ENCODE measurements at regions not wholly inside any gene's neighbourhood (a gene's known extent, or its start where the extent isn't known, plus 50 kb on each side); places are given as distances from the start of the nearest gene placed in this dataset.

- H3K79me2 ChIP-seq (ENCODE audit: control insufficient read depth, low read length) = no peaks in the 10 kb centered on the region
- H3K9me3 ChIP-seq (ENCODE audit: control insufficient read depth, insufficient read depth, low read length) = no peaks in the 10 kb centered on the region
- no peak overlapping the region for H3K4me3 ChIP-seq (ENCODE audit: low read length)
- no peaks in the 10 kb centered on the region for H3K9me2 ChIP-seq (replicated peaks; ENCODE audit: control insufficient read depth, low read length)
- no peaks in the 10 kb centered on the region for H3F3A ChIP-seq (ENCODE audit: control insufficient read depth, insufficient read depth)
- no peaks in the 10 kb centered on the region for H4K20me1 ChIP-seq (ENCODE audit: control insufficient read depth, insufficient read depth, low read depth, low read length)
- H3K4me2 ChIP-seq (ENCODE audit: low read length) = no peak overlapping the region
- TF ChIP-seq EZH2phosphoT487 (IDR thresholded peaks at IDR 0.05; ENCODE audit: borderline replicate concordance, low read length) = no peak
- TF ChIP-seq, protein P1, sequence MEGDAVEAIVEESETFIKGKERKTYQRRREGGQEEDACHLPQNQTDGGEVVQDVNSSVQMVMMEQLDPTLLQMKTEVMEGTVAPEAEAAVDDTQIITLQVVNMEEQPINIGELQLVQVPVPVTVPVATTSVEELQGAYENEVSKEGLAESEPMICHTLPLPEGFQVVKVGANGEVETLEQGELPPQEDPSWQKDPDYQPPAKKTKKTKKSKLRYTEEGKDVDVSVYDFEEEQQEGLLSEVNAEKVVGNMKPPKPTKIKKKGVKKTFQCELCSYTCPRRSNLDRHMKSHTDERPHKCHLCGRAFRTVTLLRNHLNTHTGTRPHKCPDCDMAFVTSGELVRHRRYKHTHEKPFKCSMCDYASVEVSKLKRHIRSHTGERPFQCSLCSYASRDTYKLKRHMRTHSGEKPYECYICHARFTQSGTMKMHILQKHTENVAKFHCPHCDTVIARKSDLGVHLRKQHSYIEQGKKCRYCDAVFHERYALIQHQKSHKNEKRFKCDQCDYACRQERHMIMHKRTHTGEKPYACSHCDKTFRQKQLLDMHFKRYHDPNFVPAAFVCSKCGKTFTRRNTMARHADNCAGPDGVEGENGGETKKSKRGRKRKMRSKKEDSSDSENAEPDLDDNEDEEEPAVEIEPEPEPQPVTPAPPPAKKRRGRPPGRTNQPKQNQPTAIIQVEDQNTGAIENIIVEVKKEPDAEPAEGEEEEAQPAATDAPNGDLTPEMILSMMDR (IDR thresholded peaks at IDR 0.05; ENCODE audit: low read depth, low read length, poor library complexity, severe bottlenecking) = no peak
- H3K4me1 ChIP-seq (ENCODE audit: control insufficient read depth, low read length) = no peaks in the 10 kb centered on the region
- H3K27me3 ChIP-seq (ENCODE audit: control insufficient read depth, low read length) = no peaks in the 10 kb centered on the region
- no peak overlapping the region for H3K27ac ChIP-seq (ENCODE audit: low read depth, low read length)
- no peaks in the 10 kb centered on the region for H3K36me3 ChIP-seq (ENCODE audit: control insufficient read depth, low read length)
These were observed 756.7 kb upstream of the SLIT2 start for GRCh38 chr4:19494961-19495360.

- Histone ChIP-seq H3K4me3 (ENCODE audit: low read length) (no peak overlapping the region), H3K36me3 (ENCODE audit: control insufficient read depth, low read length) (no peaks in the 10 kb centered on the region), H3K27ac (ENCODE audit: low read depth, low read length) (no peak overlapping the region), H4K20me1 (ENCODE audit: control insufficient read depth, insufficient read depth, low read depth, low read length) (no peaks in the 10 kb centered on the region), H3F3A (ENCODE audit: control insufficient read depth, insufficient read depth) (no peaks in the 10 kb centered on the region), H3K27me3 (ENCODE audit: control insufficient read depth, low read length) (no peaks in the 10 kb centered on the region), H3K9me3 (ENCODE audit: control insufficient read depth, insufficient read depth, low read length) (no peaks in the 10 kb centered on the region), H3K9me2 (replicated peaks; ENCODE audit: control insufficient read depth, low read length) (no peaks in the 10 kb centered on the region), H3K4me1 (ENCODE audit: control insufficient read depth, low read length) (no peaks in the 10 kb centered on the region), H3K79me2 (ENCODE audit: control insufficient read depth, low read length) (no peaks in the 10 kb centered on the region), H3K4me2 (ENCODE audit: low read length) (no peak overlapping the region)
- no peak for TF ChIP-seq EZH2phosphoT487 (IDR thresholded peaks at IDR 0.05; ENCODE audit: borderline replicate concordance, low read length)
- TF ChIP-seq, protein P1 (IDR thresholded peaks at IDR 0.05; ENCODE audit: low read depth, low read length, poor library complexity, severe bottlenecking) = no peak
These were observed 759.1 kb upstream of the SLIT2 start for GRCh38 chr4:19492606-19493005.

GRCh38 chr4:19486400-19486799 lies 765.3 kb upstream of the SLIT2 start:
- Histone ChIP-seq H3K79me2 (ENCODE audit: control insufficient read depth, low read length) (no peaks in the 10 kb centered on the region), H3K27me3 (ENCODE audit: control insufficient read depth, low read length) (no peaks in the 10 kb centered on the region), H3K36me3 (ENCODE audit: control insufficient read depth, low read length) (no peaks in the 10 kb centered on the region), H3F3A (ENCODE audit: control insufficient read depth, insufficient read depth) (no peaks in the 10 kb centered on the region), H3K4me1 (ENCODE audit: control insufficient read depth, low read length) (no peaks in the 10 kb centered on the region), H3K9me2 (replicated peaks; ENCODE audit: control insufficient read depth, low read length) (no peaks in the 10 kb centered on the region), H3K9me3 (ENCODE audit: control insufficient read depth, insufficient read depth, low read length) (no peaks in the 10 kb centered on the region), H4K20me1 (ENCODE audit: control insufficient read depth, insufficient read depth, low read depth, low read length) (no peaks in the 10 kb centered on the region), H3K27ac (ENCODE audit: low read depth, low read length) (no peak overlapping the region), H3K4me3 (ENCODE audit: low read length) (no peak overlapping the region), H3K4me2 (ENCODE audit: low read length) (no peak overlapping the region)
- TF ChIP-seq, protein P1 (IDR thresholded peaks at IDR 0.05; ENCODE audit: low read depth, low read length, poor library complexity, severe bottlenecking) = no peak
- TF ChIP-seq EZH2phosphoT487 (IDR thresholded peaks at IDR 0.05; ENCODE audit: borderline replicate concordance, low read length) = no peak

DNA sequence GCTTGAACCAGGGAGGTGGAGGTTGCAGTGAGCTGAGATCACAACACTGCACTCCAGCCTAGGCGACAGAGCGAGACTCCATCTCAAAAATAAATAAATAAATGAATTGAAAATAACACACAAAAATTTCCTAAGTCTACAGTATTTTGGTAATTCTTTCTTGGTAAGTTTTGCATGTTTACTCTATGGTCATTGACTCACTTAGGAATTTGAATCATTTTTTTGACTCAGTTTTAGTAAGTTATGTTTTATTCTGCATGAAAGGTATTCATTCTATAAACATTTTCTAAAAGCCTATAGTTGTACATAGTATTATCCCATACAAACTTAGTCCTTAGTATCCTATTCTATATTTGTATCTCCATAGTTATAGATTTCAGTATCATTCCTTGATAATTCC lies 772.9 kb upstream of the SLIT2 start:
- TF ChIP-seq, protein P1 (IDR thresholded peaks at IDR 0.05; ENCODE audit: low read depth, low read length, poor library complexity, severe bottlenecking) = no peak
- no peak for TF ChIP-seq EZH2phosphoT487 (IDR thresholded peaks at IDR 0.05; ENCODE audit: borderline replicate concordance, low read length)
- Histone ChIP-seq H3K27ac (ENCODE audit: low read depth, low read length) (no peak overlapping the region), H3K4me2 (ENCODE audit: low read length) (no peak overlapping the region), H3K4me3 (ENCODE audit: low read length) (no peak overlapping the region), H3F3A (ENCODE audit: control insufficient read depth, insufficient read depth) (no peaks in the 10 kb centered on the region), H3K27me3 (ENCODE audit: control insufficient read depth, low read length) (no peaks in the 10 kb centered on the region), H3K9me3 (ENCODE audit: control insufficient read depth, insufficient read depth, low read length) (no peaks in the 10 kb centered on the region), H4K20me1 (ENCODE audit: control insufficient read depth, insufficient read depth, low read depth, low read length) (no peaks in the 10 kb centered on the region), H3K79me2 (ENCODE audit: control insufficient read depth, low read length) (no peaks in the 10 kb centered on the region), H3K9me2 (replicated peaks; ENCODE audit: control insufficient read depth, low read length) (0 out of 2 replicates have a peak, but pooled peaks cover under 1% of the 10 kb centered on the region), H3K36me3 (ENCODE audit: control insufficient read depth, low read length) (no peaks in the 10 kb centered on the region), H3K4me1 (ENCODE audit: control insufficient read depth, low read length) (no peaks in the 10 kb centered on the region)

Measured in DOHH2 (cell line).